Neural cell (in vitro differentiated cells): ENCODE measurements at regions not wholly inside any gene's neighbourhood (a gene's known extent, or its start where the extent isn't known, plus 50 kb on each side); places are given as distances from the start of the nearest gene placed in this dataset.

ENCODE experiments used
- H2AFZ ChIP-seq: fragments of 200-600, 300-800 bp; sonication (generic), shearing (Covaris generic); 2 replicates; pipeline ENCODE4 v1.6.0; 2014; ENCODE audit warnings: low read depth, mild to moderate bottlenecking, antibody characterized with exemption, low read length, moderate library complexity
- H3F3A ChIP-seq: fragments of 200-600 bp; shearing (Covaris generic); 2 replicates; pipeline ENCODE4 v1.6.1; 2016; ENCODE audit warnings: mild to moderate bottlenecking, moderate library complexity, mixed read lengths, antibody characterized with exemption, low read length; ENCODE audit not compliant: insufficient read depth, poor library complexity, severe bottlenecking
- H3K27ac ChIP-seq: fragments of 200-600, 300-800 bp; sonication (generic), shearing (Covaris generic); 2 replicates; pipeline ENCODE4 v1.5.1; 2014; ENCODE audit warnings: mild to moderate bottlenecking, low read length, moderate library complexity
- H3K27me3 ChIP-seq: fragments of 300-800, 200-600 bp; sonication (generic), shearing (Covaris generic); 2 replicates; pipeline ENCODE4 v1.6.0; 2014; ENCODE audit warnings: mild to moderate bottlenecking, low read depth, low read length, moderate library complexity; ENCODE audit not compliant: insufficient read depth
- H3K36me3 ChIP-seq: fragments of 300-800, 200-600 bp; sonication (generic), shearing (Covaris generic); 2 replicates; pipeline ENCODE4 v1.5.1; 2014; ENCODE audit warnings: mild to moderate bottlenecking, antibody characterized with exemption, low read length, moderate library complexity; ENCODE audit not compliant: insufficient read depth
- H3K4me2 ChIP-seq: fragments of 300-800, 200-600 bp; sonication (generic), shearing (Covaris generic); 2 replicates; pipeline ENCODE4 v1.6.0; 2014; ENCODE audit warnings: mild to moderate bottlenecking, low read length
- H3K4me3 ChIP-seq: fragments of 300-800, 200-600 bp; sonication (generic), shearing (Covaris generic); 2 replicates; pipeline ENCODE4 v1.5.1; 2014; ENCODE audit warnings: mild to moderate bottlenecking, low read length, moderate library complexity
- H3K79me2 ChIP-seq: fragments of 200-600 bp; shearing (Covaris generic); replicated peaks from 2 replicates; pipeline ENCODE4 v1.6.0; 2014; ENCODE audit warnings: mild to moderate bottlenecking, low read length, moderate library complexity; ENCODE audit not compliant: insufficient read depth
- H3K9ac ChIP-seq: fragments of 300-800, 200-600 bp; sonication (generic), shearing (Covaris generic); 2 replicates; pipeline ENCODE4 v1.6.1; 2016; ENCODE audit warnings: mild to moderate bottlenecking, low read length, mixed read lengths
- H3K9me2 ChIP-seq: fragments of 200-600 bp; shearing (Covaris generic); 2 replicates; pipeline ENCODE4 v1.6.1; 2016; ENCODE audit warnings: mild to moderate bottlenecking, low read length, mixed read lengths; ENCODE audit not compliant: insufficient read depth
- H3K9me3 ChIP-seq: fragments of 200-600, 300-800 bp; sonication (generic), shearing (Covaris generic); 2 replicates; pipeline ENCODE4 v1.6.1; 2016; ENCODE audit warnings: mild to moderate bottlenecking, mixed run types, low read length, moderate library complexity, mixed read lengths
- H4K20me1 ChIP-seq: fragments of 200-600 bp; shearing (Covaris generic); 2 replicates; pipeline ENCODE4 v1.6.1; 2016; ENCODE audit warnings: mild to moderate bottlenecking, mixed run types; ENCODE audit not compliant: insufficient read depth
- EP300 ChIP-seq: fragments of 450-650 bp; conservative IDR thresholded peaks from 2 replicates; pipeline ENCODE4 v1.6.1; 2014; ENCODE audit warnings: antibody characterized with exemption, mild to moderate bottlenecking, moderate library complexity; ENCODE audit not compliant: poor library complexity, severe bottlenecking
- EZH2 ChIP-seq: fragments of 200-600, 300-800 bp; shearing (Covaris generic), sonication (generic); IDR thresholded peaks from 2 replicates; pipeline ENCODE4 v1.6.1; 2014; ENCODE audit warnings: antibody characterized with exemption, low read length, borderline replicate concordance, mild to moderate bottlenecking; ENCODE audit not compliant: insufficient read depth, poor library complexity, severe bottlenecking
- MXI1 ChIP-seq: fragments of 450-650 bp; conservative IDR thresholded peaks from 2 replicates; pipeline ENCODE4 v1.6.1; 2014; ENCODE audit warnings: antibody characterized with exemption, mild to moderate bottlenecking; ENCODE audit not compliant: poor library complexity, severe bottlenecking
- POLR2AphosphoS5 ChIP-seq: IDR thresholded peaks from 2 replicates; pipeline ENCODE4 v1.6.1; 2012
- RAD21 ChIP-seq: fragments of 450-650 bp; conservative IDR thresholded peaks from 2 replicates; pipeline ENCODE4 v1.6.1; 2014; ENCODE audit warnings: antibody characterized with exemption, mild to moderate bottlenecking, moderate library complexity
- SMC3 ChIP-seq: fragments of 450-650 bp; conservative IDR thresholded peaks from 2 replicates; pipeline ENCODE4 v1.6.1; 2014; ENCODE audit warnings: antibody characterized with exemption, mild to moderate bottlenecking, moderate library complexity; ENCODE audit not compliant: poor library complexity
- TAF1 ChIP-seq: IDR thresholded peaks from 2 replicates; pipeline ENCODE4 v1.6.1; 2012; ENCODE audit warnings: low read depth
- TF ChIP-seq, protein P1 (sequence below): IDR thresholded peaks from 2 replicates; pipeline ENCODE4 v1.6.1; 2012; ENCODE audit warnings: borderline replicate concordance
- TF ChIP-seq, protein P2 (sequence below): fragments of 450-650 bp; IDR thresholded peaks from 2 replicates; pipeline ENCODE4 v1.5.1; 2014; ENCODE audit warnings: antibody characterized with exemption, mild to moderate bottlenecking, moderate library complexity; ENCODE audit not compliant: poor library complexity, severe bottlenecking

DNA sequence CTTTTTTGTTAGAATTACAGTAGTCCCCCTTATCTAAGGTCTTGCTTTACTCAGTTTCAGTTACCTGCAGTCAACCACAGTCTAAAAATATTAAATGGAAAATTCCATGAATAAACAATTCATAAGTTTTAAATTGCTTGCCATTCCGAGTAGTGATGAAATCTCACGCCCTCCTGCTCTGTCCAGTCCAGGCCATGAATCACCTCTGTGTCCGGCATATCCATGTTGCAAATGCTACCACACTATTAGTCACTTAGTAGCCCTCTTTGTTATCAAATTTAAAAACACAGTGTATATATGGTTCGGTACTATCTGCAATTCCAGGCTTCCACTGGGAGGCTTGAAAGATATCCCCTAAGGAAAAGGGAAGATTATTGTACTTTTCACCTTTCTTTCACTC is 164.6 kb upstream of the FAM83B start:
- H3F3A ChIP-seq, result no peaks in the 10 kb centered on the region

DNA sequence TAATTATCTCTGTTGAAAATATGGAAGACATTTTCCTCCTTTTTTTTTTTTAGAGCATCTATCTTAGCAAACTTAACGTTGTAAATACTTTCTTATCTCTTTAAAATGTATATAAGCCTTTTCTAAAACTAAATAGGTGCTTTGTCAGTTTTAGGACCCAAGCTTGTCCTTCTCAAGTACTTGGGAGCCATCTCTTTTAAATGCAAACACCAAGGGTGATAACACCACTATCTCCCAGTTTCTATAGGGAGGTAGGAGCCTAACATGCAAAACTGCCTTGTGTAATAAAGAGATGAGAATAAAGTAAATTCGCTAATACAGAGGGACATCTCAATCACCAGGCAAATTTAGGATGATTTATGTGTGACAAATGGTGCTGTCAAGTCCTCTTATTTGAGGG is 157.0 kb upstream of the FAM83B start:
- no peak overlapping the region for H3K4me3 ChIP-seq
- H3K4me2 ChIP-seq, result no peak overlapping the region
- H3F3A ChIP-seq, result no peaks in the 10 kb centered on the region
- H3K27ac ChIP-seq, result no peak overlapping the region
- no peak overlapping the region for H3K9ac ChIP-seq
- H3K27me3 ChIP-seq, result no peaks in the 10 kb centered on the region
- no peaks in the 10 kb centered on the region for H4K20me1 ChIP-seq
- no peaks in the 10 kb centered on the region for H3K9me2 ChIP-seq
- H3K9me3 ChIP-seq, result no peaks in the 10 kb centered on the region
- no peaks in the 10 kb centered on the region for H3K79me2 ChIP-seq
- no peaks in the 10 kb centered on the region for H3K36me3 ChIP-seq
- no peak overlapping the region for H2AFZ ChIP-seq
- TF ChIP-seq SMC3, result no peak
- no peak for TF ChIP-seq MXI1
- no peak for TF ChIP-seq EP300
- no peak for TF ChIP-seq POLR2AphosphoS5
- TF ChIP-seq RAD21, result no peak
- TF ChIP-seq, protein P1, sequence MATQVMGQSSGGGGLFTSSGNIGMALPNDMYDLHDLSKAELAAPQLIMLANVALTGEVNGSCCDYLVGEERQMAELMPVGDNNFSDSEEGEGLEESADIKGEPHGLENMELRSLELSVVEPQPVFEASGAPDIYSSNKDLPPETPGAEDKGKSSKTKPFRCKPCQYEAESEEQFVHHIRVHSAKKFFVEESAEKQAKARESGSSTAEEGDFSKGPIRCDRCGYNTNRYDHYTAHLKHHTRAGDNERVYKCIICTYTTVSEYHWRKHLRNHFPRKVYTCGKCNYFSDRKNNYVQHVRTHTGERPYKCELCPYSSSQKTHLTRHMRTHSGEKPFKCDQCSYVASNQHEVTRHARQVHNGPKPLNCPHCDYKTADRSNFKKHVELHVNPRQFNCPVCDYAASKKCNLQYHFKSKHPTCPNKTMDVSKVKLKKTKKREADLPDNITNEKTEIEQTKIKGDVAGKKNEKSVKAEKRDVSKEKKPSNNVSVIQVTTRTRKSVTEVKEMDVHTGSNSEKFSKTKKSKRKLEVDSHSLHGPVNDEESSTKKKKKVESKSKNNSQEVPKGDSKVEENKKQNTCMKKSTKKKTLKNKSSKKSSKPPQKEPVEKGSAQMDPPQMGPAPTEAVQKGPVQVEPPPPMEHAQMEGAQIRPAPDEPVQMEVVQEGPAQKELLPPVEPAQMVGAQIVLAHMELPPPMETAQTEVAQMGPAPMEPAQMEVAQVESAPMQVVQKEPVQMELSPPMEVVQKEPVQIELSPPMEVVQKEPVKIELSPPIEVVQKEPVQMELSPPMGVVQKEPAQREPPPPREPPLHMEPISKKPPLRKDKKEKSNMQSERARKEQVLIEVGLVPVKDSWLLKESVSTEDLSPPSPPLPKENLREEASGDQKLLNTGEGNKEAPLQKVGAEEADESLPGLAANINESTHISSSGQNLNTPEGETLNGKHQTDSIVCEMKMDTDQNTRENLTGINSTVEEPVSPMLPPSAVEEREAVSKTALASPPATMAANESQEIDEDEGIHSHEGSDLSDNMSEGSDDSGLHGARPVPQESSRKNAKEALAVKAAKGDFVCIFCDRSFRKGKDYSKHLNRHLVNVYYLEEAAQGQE, result no peak
- TF ChIP-seq TAF1, result no peak

More for the DNA sequence above, 164.6 kb upstream of the FAM83B start:
- no peak overlapping the region for H3K4me3 ChIP-seq
- H3K27ac ChIP-seq, result no peak overlapping the region
- H3K9me2 ChIP-seq, result no peaks in the 10 kb centered on the region
- no peaks in the 10 kb centered on the region for H3K79me2 ChIP-seq
- no peaks in the 10 kb centered on the region for H3K27me3 ChIP-seq
- H3K4me2 ChIP-seq, result no peak overlapping the region
- H3K36me3 ChIP-seq, result no peaks in the 10 kb centered on the region
- H3K9ac ChIP-seq, result no peak overlapping the region
- no peak for TF ChIP-seq EP300
- TF ChIP-seq, protein P2, sequence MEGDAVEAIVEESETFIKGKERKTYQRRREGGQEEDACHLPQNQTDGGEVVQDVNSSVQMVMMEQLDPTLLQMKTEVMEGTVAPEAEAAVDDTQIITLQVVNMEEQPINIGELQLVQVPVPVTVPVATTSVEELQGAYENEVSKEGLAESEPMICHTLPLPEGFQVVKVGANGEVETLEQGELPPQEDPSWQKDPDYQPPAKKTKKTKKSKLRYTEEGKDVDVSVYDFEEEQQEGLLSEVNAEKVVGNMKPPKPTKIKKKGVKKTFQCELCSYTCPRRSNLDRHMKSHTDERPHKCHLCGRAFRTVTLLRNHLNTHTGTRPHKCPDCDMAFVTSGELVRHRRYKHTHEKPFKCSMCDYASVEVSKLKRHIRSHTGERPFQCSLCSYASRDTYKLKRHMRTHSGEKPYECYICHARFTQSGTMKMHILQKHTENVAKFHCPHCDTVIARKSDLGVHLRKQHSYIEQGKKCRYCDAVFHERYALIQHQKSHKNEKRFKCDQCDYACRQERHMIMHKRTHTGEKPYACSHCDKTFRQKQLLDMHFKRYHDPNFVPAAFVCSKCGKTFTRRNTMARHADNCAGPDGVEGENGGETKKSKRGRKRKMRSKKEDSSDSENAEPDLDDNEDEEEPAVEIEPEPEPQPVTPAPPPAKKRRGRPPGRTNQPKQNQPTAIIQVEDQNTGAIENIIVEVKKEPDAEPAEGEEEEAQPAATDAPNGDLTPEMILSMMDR, result no peak
- TF ChIP-seq, protein P1, result no peak
- no peak for TF ChIP-seq MXI1
- TF ChIP-seq POLR2AphosphoS5, result no peak
- no peak for TF ChIP-seq RAD21
- no peak for TF ChIP-seq TAF1
- no peak for TF ChIP-seq EZH2
- no peaks in the 10 kb centered on the region for H3K9me3 ChIP-seq
- no peak overlapping the region for H2AFZ ChIP-seq
- no peaks in the 10 kb centered on the region for H4K20me1 ChIP-seq
